ENCODE measurements at regions not wholly inside any gene's neighbourhood (a gene's known extent, or its start where the extent isn't known, plus 50 kb on each side); places are given as distances from the start of the nearest gene placed in this dataset.

GRCh38 chr2:8393506-8393905 lies 288.4 kb upstream of the ID2 start:
- no peak overlapping the region for H3K18ac ChIP-seq (ENCODE audit: low read length)
- no peaks in the 10 kb centered on the region for H3K79me1 ChIP-seq (ENCODE audit: low read length)
- H3K23ac ChIP-seq (ENCODE audit: low read length): no peak overlapping the region
- H2AK5ac ChIP-seq (ENCODE audit: low read length): no peak overlapping the region
- H3K79me2 ChIP-seq (ENCODE audit: control insufficient read depth, insufficient read depth, low read length, poor library complexity): no peaks in the 10 kb centered on the region
- no peak overlapping the region for H4K8ac ChIP-seq (ENCODE audit: low read depth, low read length)
- H2AFZ ChIP-seq (ENCODE audit: insufficient read depth, low read length, poor library complexity): no peak overlapping the region
- H3K4ac ChIP-seq (ENCODE audit: low read depth, low read length): no peak overlapping the region
- no peak overlapping the region for H3K9ac ChIP-seq (ENCODE audit: low read length)
- no peak overlapping the region for H3K14ac ChIP-seq (ENCODE audit: low read length)
- H2BK12ac ChIP-seq (ENCODE audit: low read length): no peak overlapping the region
- H3K27ac ChIP-seq (ENCODE audit: low read depth, low read length): no peak overlapping the region
- no peaks in the 10 kb centered on the region for H3K36me3 ChIP-seq (ENCODE audit: control insufficient read depth in 1 of 2, insufficient read depth in 2 of 2, low read length in 2 of 2)
- H3K4me1 ChIP-seq (ENCODE audit: control insufficient read depth in 1 of 2, insufficient read depth in 2 of 2, low read length in 2 of 2): no peaks in the 10 kb centered on the region
- H2BK5ac ChIP-seq (ENCODE audit: low read depth, low read length, poor library complexity): no peak overlapping the region
- H2BK120ac ChIP-seq (ENCODE audit: insufficient read depth, low read length, poor library complexity): no peak overlapping the region
- H3K4me3 ChIP-seq (ENCODE audit: low read depth, low read length): no peak overlapping the region
- H3K27me3 ChIP-seq (ENCODE audit: insufficient read depth, low read length): no peaks in the 10 kb centered on the region
- no peak for DNase-seq
- peaks cover 6% of the 10 kb centered on the region for H3K9me3 ChIP-seq (ENCODE audit: insufficient read depth, low read depth, low read length)
- H4K12ac ChIP-seq (ENCODE audit: low read depth, low read length): no peak overlapping the region
- H3K4me2 ChIP-seq (ENCODE audit: low read length): no peak overlapping the region
- no peak overlapping the region for H4K91ac ChIP-seq (ENCODE audit: low read depth, low read length)
- no CpG with 5 or more reads among the region's 6 CpGs for WGBS (ENCODE audit: extremely low coverage, insufficient coverage, insufficient read length)

DNA sequence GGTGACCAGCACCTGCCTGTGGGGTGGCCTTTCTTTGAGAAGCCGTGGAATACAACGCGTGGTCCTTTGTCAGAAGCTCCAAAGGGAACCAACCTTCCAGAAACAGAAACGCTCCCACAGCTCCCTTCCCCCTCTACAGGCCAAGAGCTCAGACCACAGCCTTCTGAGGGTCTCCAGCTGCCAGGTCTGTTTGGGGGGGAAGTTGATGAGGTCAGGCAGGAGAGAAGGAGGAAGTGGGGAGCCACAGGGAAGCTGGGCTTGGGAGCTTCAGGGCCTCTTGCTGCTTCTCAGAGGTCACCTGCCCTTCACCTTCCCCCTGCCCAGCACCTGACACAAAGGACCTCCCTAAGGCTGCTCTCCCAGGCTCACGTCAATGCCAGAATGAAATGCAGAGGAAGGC lies 287.7 kb upstream of the ID2 start:
- Histone ChIP-seq H3K9me3 (ENCODE audit: insufficient read depth, low read depth, low read length) (peaks cover 6% of the 10 kb centered on the region), H2BK12ac (ENCODE audit: low read length) (no peak overlapping the region), H3K23ac (ENCODE audit: low read length) (no peak overlapping the region), H3K14ac (ENCODE audit: low read length) (no peak overlapping the region), H3K4ac (ENCODE audit: low read depth, low read length) (no peak overlapping the region), H3K36me3 (ENCODE audit: control insufficient read depth in 1 of 2, insufficient read depth in 2 of 2, low read length in 2 of 2) (no peaks in the 10 kb centered on the region), H4K8ac (ENCODE audit: low read depth, low read length) (no peak overlapping the region), H4K12ac (ENCODE audit: low read depth, low read length) (no peak overlapping the region), H3K4me3 (ENCODE audit: low read depth, low read length) (no peak overlapping the region), H2AFZ (ENCODE audit: insufficient read depth, low read length, poor library complexity) (no peak overlapping the region), H3K9ac (ENCODE audit: low read length) (no peak overlapping the region), H3K18ac (ENCODE audit: low read length) (no peak overlapping the region), H4K91ac (ENCODE audit: low read depth, low read length) (no peak overlapping the region), H2BK120ac (ENCODE audit: insufficient read depth, low read length, poor library complexity) (no peak overlapping the region), H3K79me2 (ENCODE audit: control insufficient read depth, insufficient read depth, low read length, poor library complexity) (no peaks in the 10 kb centered on the region), H3K4me1 (ENCODE audit: control insufficient read depth in 1 of 2, insufficient read depth in 2 of 2, low read length in 2 of 2) (no peaks in the 10 kb centered on the region), H3K27ac (ENCODE audit: low read depth, low read length) (no peak overlapping the region), H3K4me2 (ENCODE audit: low read length) (no peak overlapping the region), H2BK5ac (ENCODE audit: low read depth, low read length, poor library complexity) (no peak overlapping the region), H3K27me3 (ENCODE audit: insufficient read depth, low read length) (no peaks in the 10 kb centered on the region), H3K79me1 (ENCODE audit: low read length) (no peaks in the 10 kb centered on the region), H2AK5ac (ENCODE audit: low read length) (no peak overlapping the region)
- WGBS (ENCODE audit: extremely low coverage, insufficient coverage, insufficient read length): no CpG with 5 or more reads among the region's 5 CpGs
- DNase-seq: no peak

DNA sequence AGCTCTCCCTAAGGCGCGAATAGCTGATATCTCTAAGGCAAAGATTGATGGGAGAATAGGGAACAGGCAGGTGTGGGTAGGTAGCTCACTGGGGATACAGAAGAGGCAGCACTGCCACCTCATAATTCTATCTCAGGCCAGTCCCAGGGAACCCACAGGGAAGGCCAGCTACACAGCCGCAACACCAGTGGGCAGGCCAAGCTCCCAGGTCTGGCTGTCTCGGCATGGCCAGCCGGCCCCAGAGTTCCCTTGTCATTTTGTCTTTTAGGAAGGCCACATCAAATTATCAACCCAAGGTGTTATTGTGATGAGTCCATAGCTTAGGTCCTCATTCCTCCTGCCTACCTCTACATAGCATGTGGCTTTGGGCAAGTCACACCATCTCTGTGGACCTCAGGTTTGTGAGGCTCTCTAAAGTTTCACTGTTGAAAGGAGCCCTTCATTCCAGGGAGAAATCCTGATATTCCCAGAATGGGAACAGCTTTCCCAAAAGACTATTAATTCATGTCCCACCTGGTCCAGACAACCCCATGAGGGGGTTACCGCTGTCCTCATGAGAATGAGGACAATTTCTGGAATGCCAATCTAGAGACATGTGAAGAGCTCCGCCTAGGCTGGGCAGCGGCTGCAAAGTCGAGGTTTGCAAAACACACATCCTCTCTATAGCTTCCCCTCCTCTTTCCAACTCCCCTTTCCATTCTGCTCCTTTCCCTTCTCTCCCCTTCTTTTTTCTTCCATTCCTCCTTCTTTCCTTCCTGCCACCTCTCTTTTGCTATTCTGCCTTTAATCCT lies 287.1 kb upstream of the ID2 start:
- no peaks in the 10 kb centered on the region for H3K79me2 ChIP-seq (ENCODE audit: control insufficient read depth, insufficient read depth, low read length, poor library complexity)
- DNase-seq: no peak
- no peak overlapping the region for H4K12ac ChIP-seq (ENCODE audit: low read depth, low read length)
- H2AK5ac ChIP-seq (ENCODE audit: low read length): no peak overlapping the region
- no peaks in the 10 kb centered on the region for H3K36me3 ChIP-seq (ENCODE audit: control insufficient read depth in 1 of 2, insufficient read depth in 2 of 2, low read length in 2 of 2)
- H3K27me3 ChIP-seq (ENCODE audit: insufficient read depth, low read length): no peaks in the 10 kb centered on the region
- H3K27ac ChIP-seq (ENCODE audit: low read depth, low read length): no peak overlapping the region
- H3K14ac ChIP-seq (ENCODE audit: low read length): no peak overlapping the region
- H3K18ac ChIP-seq (ENCODE audit: low read length): no peak overlapping the region
- no peak overlapping the region for H2AFZ ChIP-seq (ENCODE audit: insufficient read depth, low read length, poor library complexity)
- H3K79me1 ChIP-seq (ENCODE audit: low read length): no peaks in the 10 kb centered on the region
- no CpG with 5 or more reads among the region's 9 CpGs for WGBS (ENCODE audit: extremely low coverage, insufficient coverage, insufficient read length)
- H3K9me3 ChIP-seq (ENCODE audit: insufficient read depth, low read depth, low read length): peaks cover 6% of the 10 kb centered on the region
- H3K9ac ChIP-seq (ENCODE audit: low read length): no peak overlapping the region
- H3K4me1 ChIP-seq (ENCODE audit: control insufficient read depth in 1 of 2, insufficient read depth in 2 of 2, low read length in 2 of 2): no peaks in the 10 kb centered on the region
- no peak overlapping the region for H2BK120ac ChIP-seq (ENCODE audit: insufficient read depth, low read length, poor library complexity)
- no peak overlapping the region for H2BK12ac ChIP-seq (ENCODE audit: low read length)
- no peak overlapping the region for H3K4me2 ChIP-seq (ENCODE audit: low read length)
- H3K4me3 ChIP-seq (ENCODE audit: low read depth, low read length): no peak overlapping the region
- H4K91ac ChIP-seq (ENCODE audit: low read depth, low read length): no peak overlapping the region
- H4K8ac ChIP-seq (ENCODE audit: low read depth, low read length): no peak overlapping the region
- H2BK5ac ChIP-seq (ENCODE audit: low read depth, low read length, poor library complexity): no peak overlapping the region
- no peak overlapping the region for H3K23ac ChIP-seq (ENCODE audit: low read length)
- H3K4ac ChIP-seq (ENCODE audit: low read depth, low read length): no peak overlapping the region

- Histone ChIP-seq H3K9me3 (ENCODE audit: insufficient read depth, low read depth, low read length) (peaks cover 6% of the 10 kb centered on the region), H3K36me3 (ENCODE audit: control insufficient read depth in 1 of 2, insufficient read depth in 2 of 2, low read length in 2 of 2) (no peaks in the 10 kb centered on the region), H3K14ac (ENCODE audit: low read length) (no peak overlapping the region), H3K79me2 (ENCODE audit: control insufficient read depth, insufficient read depth, low read length, poor library complexity) (no peaks in the 10 kb centered on the region), H2BK12ac (ENCODE audit: low read length) (no peak overlapping the region), H3K23ac (ENCODE audit: low read length) (no peak overlapping the region), H3K9ac (ENCODE audit: low read length) (no peak overlapping the region), H3K4me1 (ENCODE audit: control insufficient read depth in 1 of 2, insufficient read depth in 2 of 2, low read length in 2 of 2) (no peaks in the 10 kb centered on the region), H2BK120ac (ENCODE audit: insufficient read depth, low read length, poor library complexity) (no peak overlapping the region), H2BK5ac (ENCODE audit: low read depth, low read length, poor library complexity) (no peak overlapping the region), H4K8ac (ENCODE audit: low read depth, low read length) (no peak overlapping the region), H4K12ac (ENCODE audit: low read depth, low read length) (no peak overlapping the region), H3K27ac (ENCODE audit: low read depth, low read length) (no peak overlapping the region), H3K4me2 (ENCODE audit: low read length) (no peak overlapping the region), H2AFZ (ENCODE audit: insufficient read depth, low read length, poor library complexity) (no peak overlapping the region), H3K27me3 (ENCODE audit: insufficient read depth, low read length) (no peaks in the 10 kb centered on the region), H3K18ac (ENCODE audit: low read length) (no peak overlapping the region), H3K79me1 (ENCODE audit: low read length) (no peaks in the 10 kb centered on the region), H3K4me3 (ENCODE audit: low read depth, low read length) (no peak overlapping the region), H2AK5ac (ENCODE audit: low read length) (no peak overlapping the region), H3K4ac (ENCODE audit: low read depth, low read length) (no peak overlapping the region), H4K91ac (ENCODE audit: low read depth, low read length) (no peak overlapping the region)
- WGBS (ENCODE audit: extremely low coverage, insufficient coverage, insufficient read length): no CpG with 5 or more reads among the region's 1 CpG
- DNase-seq: no peak
Observed at GRCh38 chr2:8395718-8396117, 286.1 kb upstream of the ID2 start.

Measured in trophoblast cell (in vitro differentiated cells and primary cell).